ENCODE measurements at regions not wholly inside any gene's neighbourhood (a gene's known extent, or its start where the extent isn't known, plus 50 kb on each side); places are given as distances from the start of the nearest gene placed in this dataset.

GRCh38 chr3:13218541-13218908 is 145.3 kb upstream of the IQSEC1 start:
- Histone ChIP-seq H3K4me1 (ENCODE audit: insufficient read depth, poor library complexity, severe bottlenecking) (peaks cover 10% of the 10 kb centered on the region), H3K27me3 (ENCODE audit: insufficient read depth, poor library complexity, severe bottlenecking) (no peaks in the 10 kb centered on the region), H3K4me3 (ENCODE audit: severe bottlenecking) (no peak overlapping the region), H3K9me3 (ENCODE audit: severe bottlenecking) (no peaks in the 10 kb centered on the region), H3K36me3 (ENCODE audit: low read depth) (no peaks in the 10 kb centered on the region), H3K27ac (ENCODE audit: poor library complexity, severe bottlenecking) (peak overlapping the region; percentile 37)
- DNase-seq (ENCODE audit: low spot score): no peak
- ATAC-seq (ENCODE audit: low read depth): no peak
- TF ChIP-seq CTCF (IDR thresholded peaks at IDR 0.05; ENCODE audit: poor library complexity, severe bottlenecking): no peak

- no peak for DNase-seq (ENCODE audit: low spot score)
These were observed 144.7 kb upstream of the IQSEC1 start for GRCh38 chr3:13217736-13218540.

GRCh38 chr3:13217253-13217652 is 144.0 kb upstream of the IQSEC1 start:
- Histone ChIP-seq H3K4me3 (ENCODE audit: severe bottlenecking) (no peak overlapping the region), H3K27me3 (ENCODE audit: insufficient read depth, poor library complexity, severe bottlenecking) (no peaks in the 10 kb centered on the region), H3K36me3 (ENCODE audit: low read depth) (no peaks in the 10 kb centered on the region), H3K4me1 (ENCODE audit: insufficient read depth, poor library complexity, severe bottlenecking) (peaks cover 10% of the 10 kb centered on the region), H3K9me3 (ENCODE audit: severe bottlenecking) (no peaks in the 10 kb centered on the region), H3K27ac (ENCODE audit: poor library complexity, severe bottlenecking) (no peak overlapping the region)
- ATAC-seq (ENCODE audit: low read depth): no peak
- no peak for DNase-seq (ENCODE audit: low spot score)
- no peak for TF ChIP-seq CTCF (IDR thresholded peaks at IDR 0.05; ENCODE audit: poor library complexity, severe bottlenecking)

More at GRCh38 chr3:13217736-13218540, 144.7 kb upstream of the IQSEC1 start:
- Histone ChIP-seq H3K4me3 (ENCODE audit: severe bottlenecking) (no peak overlapping the region), H3K36me3 (ENCODE audit: low read depth) (no peaks in the 10 kb centered on the region), H3K27ac (ENCODE audit: poor library complexity, severe bottlenecking) (peak overlapping the region; percentile 37), H3K27me3 (ENCODE audit: insufficient read depth, poor library complexity, severe bottlenecking) (no peaks in the 10 kb centered on the region), H3K9me3 (ENCODE audit: severe bottlenecking) (no peaks in the 10 kb centered on the region), H3K4me1 (ENCODE audit: insufficient read depth, poor library complexity, severe bottlenecking) (peaks cover 10% of the 10 kb centered on the region)
- TF ChIP-seq CTCF (IDR thresholded peaks at IDR 0.05; ENCODE audit: poor library complexity, severe bottlenecking): no peak
- ATAC-seq (ENCODE audit: low read depth): peak; percentile 95

GRCh38 chr3:13215940-13216546 is 142.8 kb upstream of the IQSEC1 start:
- ATAC-seq (ENCODE audit: low read depth) (peak; percentile 43), DNase-seq (ENCODE audit: low spot score) (no peak)
- Histone ChIP-seq H3K4me3 (ENCODE audit: severe bottlenecking) (no peak overlapping the region), H3K27ac (ENCODE audit: poor library complexity, severe bottlenecking) (no peak overlapping the region), H3K27me3 (ENCODE audit: insufficient read depth, poor library complexity, severe bottlenecking) (no peaks in the 10 kb centered on the region), H3K4me1 (ENCODE audit: insufficient read depth, poor library complexity, severe bottlenecking) (peaks cover 10% of the 10 kb centered on the region), H3K36me3 (ENCODE audit: low read depth) (no peaks in the 10 kb centered on the region), H3K9me3 (ENCODE audit: severe bottlenecking) (no peaks in the 10 kb centered on the region)
- no peak for TF ChIP-seq CTCF (IDR thresholded peaks at IDR 0.05; ENCODE audit: poor library complexity, severe bottlenecking)
